ENCODE measurements at regions not wholly inside any gene's neighbourhood (a gene's known extent, or its start where the extent isn't known, plus 50 kb on each side); places are given as distances from the start of the nearest gene placed in this dataset.

- no peak for TF ChIP-seq CTCF (conservative IDR thresholded peaks at IDR 0.05; ENCODE audit: low read depth, low read length)
- DNase-seq (ENCODE audit: low read depth): no peak
- no peak overlapping the region for H3K4me3 ChIP-seq (ENCODE audit: low read depth, low read length)
These were observed 54.4 kb upstream of the TLE3 start for GRCh38 chr15:70152070-70152480.

DNA sequence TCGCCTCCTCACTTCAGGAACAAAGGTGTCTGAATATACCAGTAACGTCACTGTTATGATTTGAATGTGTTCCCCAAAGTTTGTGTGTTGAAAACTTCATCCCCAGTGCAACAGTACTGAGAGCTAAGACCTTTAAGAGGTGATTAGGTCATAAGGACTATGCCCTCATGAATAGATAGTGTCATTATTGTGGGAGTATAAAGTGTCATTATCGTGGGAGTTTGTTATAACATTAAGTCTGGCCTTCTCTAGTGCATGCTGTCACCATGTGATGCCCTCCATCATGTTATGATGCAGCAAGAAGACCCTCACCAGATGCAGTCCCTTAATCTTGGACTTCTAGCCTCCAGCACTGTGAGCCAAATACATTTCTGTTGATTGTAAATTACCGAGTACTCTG is 53.7 kb upstream of the TLE3 start:
- no peak for DNase-seq (ENCODE audit: low read depth)
- no peak overlapping the region for H3K4me3 ChIP-seq (ENCODE audit: low read depth, low read length)
- no peak for TF ChIP-seq CTCF (conservative IDR thresholded peaks at IDR 0.05; ENCODE audit: low read depth, low read length)

DNA sequence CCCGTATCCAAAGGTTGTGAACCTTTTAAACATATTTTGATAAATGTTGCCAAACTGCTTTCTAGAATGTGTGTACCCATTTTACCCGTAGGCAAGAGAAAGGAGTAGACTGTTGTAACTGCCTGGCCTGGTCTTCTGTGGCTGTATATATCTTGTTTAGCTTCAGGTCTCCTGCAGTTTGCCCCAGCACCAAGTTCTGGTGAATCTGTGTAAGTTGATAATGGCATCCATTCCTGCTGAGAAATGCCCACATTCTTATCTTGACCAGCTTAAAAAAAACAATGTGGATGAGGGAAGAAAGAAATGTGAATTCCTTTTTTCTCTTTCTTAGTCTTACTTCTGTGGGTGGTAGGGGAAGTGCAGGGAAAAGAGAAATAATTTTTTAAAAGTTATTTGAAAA is 53.3 kb upstream of the TLE3 start:
- no peak overlapping the region for H3K4me3 ChIP-seq (ENCODE audit: low read depth, low read length)
- no peak for DNase-seq (ENCODE audit: low read depth)
- no peak for TF ChIP-seq CTCF (conservative IDR thresholded peaks at IDR 0.05; ENCODE audit: low read depth, low read length)

GRCh38 chr15:70150405-70150747 is 52.7 kb upstream of the TLE3 start:
- DNase-seq (ENCODE audit: low read depth): no peak
- no peak overlapping the region for H3K4me3 ChIP-seq (ENCODE audit: low read depth, low read length)
- TF ChIP-seq CTCF (conservative IDR thresholded peaks at IDR 0.05; ENCODE audit: low read depth, low read length): no peak

DNA sequence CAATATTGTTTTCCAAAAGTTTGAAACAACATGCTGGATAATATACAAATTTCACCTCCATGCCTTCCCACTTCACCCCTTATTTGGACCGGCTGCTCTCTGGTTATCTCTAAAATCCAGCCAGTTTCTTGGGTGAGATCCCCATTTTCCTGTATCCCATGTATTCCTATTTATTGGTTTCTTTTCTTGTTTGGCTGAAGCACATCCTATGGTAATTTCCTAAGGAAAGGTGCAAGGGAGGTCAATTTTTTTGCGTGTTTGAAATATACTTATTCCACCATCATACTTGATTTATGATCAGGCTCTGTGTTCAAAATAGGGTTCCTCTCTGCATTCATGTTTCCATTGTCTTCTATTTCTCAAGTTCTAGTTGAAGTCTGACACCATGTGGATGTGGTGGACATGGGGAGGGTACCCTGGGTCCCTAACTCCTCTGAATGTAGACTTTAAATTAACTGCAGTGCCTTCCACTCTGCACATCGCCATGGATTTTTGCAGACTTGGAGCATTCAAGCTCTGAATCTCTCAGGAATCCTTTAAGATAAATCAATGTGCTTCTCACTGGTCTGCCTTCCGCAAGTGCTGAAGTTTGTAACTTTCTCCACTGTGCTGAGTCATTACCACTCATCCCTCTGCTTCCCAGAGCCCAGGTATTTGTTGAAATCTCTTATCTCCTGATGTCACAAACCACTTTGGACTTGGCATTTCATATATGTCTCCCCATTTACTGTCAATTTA is 52.1 kb upstream of the TLE3 start:
- TF ChIP-seq CTCF (conservative IDR thresholded peaks at IDR 0.05; ENCODE audit: low read depth, low read length): no peak
- no peak for DNase-seq (ENCODE audit: low read depth)
- H3K4me3 ChIP-seq (ENCODE audit: low read depth, low read length): no peak overlapping the region

DNA sequence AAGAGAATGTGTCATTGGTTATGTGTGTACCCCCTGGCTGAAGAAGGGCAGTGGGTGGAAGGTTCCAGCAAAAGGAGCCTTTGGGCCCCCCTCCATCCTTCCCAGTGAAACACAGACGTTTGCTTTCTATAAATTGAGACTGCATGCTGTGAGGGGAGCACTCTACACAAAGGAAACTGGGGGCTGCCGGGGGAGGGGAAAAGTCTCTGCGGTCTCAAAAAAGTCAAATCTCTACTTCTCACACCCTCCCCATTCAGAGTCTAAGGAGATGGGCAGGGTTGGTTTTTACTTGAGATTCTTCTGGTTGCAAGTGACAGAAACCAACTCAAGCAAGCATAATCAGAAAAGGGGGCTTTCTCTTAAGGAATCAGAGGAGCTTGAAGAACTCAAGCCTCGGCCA is 50.1 kb upstream of the TLE3 start:
- no peak for TF ChIP-seq CTCF (conservative IDR thresholded peaks at IDR 0.05; ENCODE audit: low read depth, low read length)
- DNase-seq (ENCODE audit: low read depth): no peak

More for the DNA sequence above, 50.1 kb upstream of the TLE3 start:
- H3K4me3 ChIP-seq (ENCODE audit: low read depth, low read length): no peak overlapping the region
